Nephron (organoid): ENCODE measurements at regions not wholly inside any gene's neighbourhood (a gene's known extent, or its start where the extent isn't known, plus 50 kb on each side); places are given as distances from the start of the nearest gene placed in this dataset.

Experiments used
- H3K27ac Mint-ChIP-seq, 3 experiments: 2 replicates each; pipeline ENCODE4 v1.8.0; 2020; ENCODE audit warnings: mixed read lengths in 3 of 3, mild to moderate bottlenecking in 2 of 3, moderate library complexity in 1 of 3
- H3K27me3 Mint-ChIP-seq: 2 replicates; pipeline ENCODE4 v1.8.0; 2021; ENCODE audit warnings: low read depth, mild to moderate bottlenecking, moderate library complexity, mixed read lengths
- H3K36me3 Mint-ChIP-seq: 2 replicates; pipeline ENCODE4 v1.8.0; 2020; ENCODE audit warnings: low read depth, mixed read lengths
- H3K4me1 Mint-ChIP-seq: 2 replicates; pipeline ENCODE4 v1.8.0; 2020; ENCODE audit warnings: mixed read lengths
- H3K4me3 Mint-ChIP-seq, 3 experiments: 2 replicates each; pipeline ENCODE4 v1.8.0; 2020; ENCODE audit warnings: mild to moderate bottlenecking in 3 of 3, mixed read lengths in 3 of 3, moderate library complexity in 2 of 3
- H3K9me3 Mint-ChIP-seq: 2 replicates; pipeline ENCODE4 v1.8.0; 2020; ENCODE audit warnings: mixed read lengths
- TF ChIP-seq, protein P1 (sequence below), 3 experiments: fragments of 200-600 bp; sonication (generic); IDR thresholded peaks; one replicate each; pipeline ENCODE4 v1.5.0; 2021; ENCODE audit warnings: antibody characterized with exemption in 3 of 3; ENCODE audit not compliant: unreplicated experiment in 3 of 3

- Mint-ChIP-seq H3K36me3 (no peaks in the 10 kb centered on the region), H3K4me1 (no peaks in the 10 kb centered on the region), H3K4me3 (no peak overlapping the region), H3K27me3 (peaks cover 4% of the 10 kb centered on the region), H3K9me3 (peaks cover 21% of the 10 kb centered on the region), H3K27ac (no peak overlapping the region)
- TF ChIP-seq, protein P1, sequence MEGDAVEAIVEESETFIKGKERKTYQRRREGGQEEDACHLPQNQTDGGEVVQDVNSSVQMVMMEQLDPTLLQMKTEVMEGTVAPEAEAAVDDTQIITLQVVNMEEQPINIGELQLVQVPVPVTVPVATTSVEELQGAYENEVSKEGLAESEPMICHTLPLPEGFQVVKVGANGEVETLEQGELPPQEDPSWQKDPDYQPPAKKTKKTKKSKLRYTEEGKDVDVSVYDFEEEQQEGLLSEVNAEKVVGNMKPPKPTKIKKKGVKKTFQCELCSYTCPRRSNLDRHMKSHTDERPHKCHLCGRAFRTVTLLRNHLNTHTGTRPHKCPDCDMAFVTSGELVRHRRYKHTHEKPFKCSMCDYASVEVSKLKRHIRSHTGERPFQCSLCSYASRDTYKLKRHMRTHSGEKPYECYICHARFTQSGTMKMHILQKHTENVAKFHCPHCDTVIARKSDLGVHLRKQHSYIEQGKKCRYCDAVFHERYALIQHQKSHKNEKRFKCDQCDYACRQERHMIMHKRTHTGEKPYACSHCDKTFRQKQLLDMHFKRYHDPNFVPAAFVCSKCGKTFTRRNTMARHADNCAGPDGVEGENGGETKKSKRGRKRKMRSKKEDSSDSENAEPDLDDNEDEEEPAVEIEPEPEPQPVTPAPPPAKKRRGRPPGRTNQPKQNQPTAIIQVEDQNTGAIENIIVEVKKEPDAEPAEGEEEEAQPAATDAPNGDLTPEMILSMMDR (IDR thresholded peaks at IDR 0.05; ENCODE audit: unreplicated experiment in 3 of 3): no peak
These were observed 162.0 kb upstream of the ECI2 start for GRCh38 chr6:4297348-4297747.

DNA sequence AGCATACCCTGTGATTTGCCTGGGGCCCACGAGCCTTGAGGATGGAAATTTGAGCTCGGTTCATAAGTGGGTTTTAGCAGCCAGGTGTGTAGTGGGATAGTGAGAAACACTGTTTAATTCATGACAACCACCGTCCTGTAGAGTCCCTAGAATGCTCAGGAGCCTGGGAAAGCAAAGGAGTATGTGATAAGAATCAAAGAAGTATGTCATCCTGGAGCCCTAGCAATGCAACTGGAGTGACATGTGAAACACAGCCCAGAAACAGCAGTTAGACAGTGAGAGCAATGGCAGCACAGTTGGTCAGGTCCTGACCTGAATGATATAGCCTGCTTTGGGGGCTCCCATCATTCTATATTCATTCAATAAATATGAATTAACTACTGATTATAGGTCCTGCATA is 161.2 kb upstream of the ECI2 start:
- Mint-ChIP-seq H3K27me3 (peaks cover 4% of the 10 kb centered on the region), H3K36me3 (no peaks in the 10 kb centered on the region), H3K4me1 (no peaks in the 10 kb centered on the region), H3K4me3 (no peak overlapping the region), H3K9me3 (peaks cover 21% of the 10 kb centered on the region), H3K27ac (no peak overlapping the region)
- TF ChIP-seq, protein P1 (IDR thresholded peaks at IDR 0.05; ENCODE audit: unreplicated experiment in 3 of 3): no peak

DNA sequence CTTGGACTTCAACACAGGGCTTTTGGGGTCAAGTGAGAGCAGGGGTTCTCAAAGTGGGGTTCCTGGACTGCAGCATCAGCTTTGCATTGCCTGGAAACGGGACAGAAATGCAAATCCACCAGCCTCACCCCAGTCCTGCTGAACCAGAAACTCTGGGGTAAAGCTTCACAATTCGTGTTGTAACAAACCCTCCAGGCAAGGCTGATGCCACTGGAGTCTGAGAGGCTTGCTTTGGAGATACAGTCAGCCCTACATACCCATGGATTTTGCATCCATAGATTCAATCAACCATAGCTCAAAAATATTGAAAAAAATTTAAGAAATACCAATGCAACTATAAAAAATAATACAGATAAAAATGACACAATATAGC is 160.4 kb upstream of the ECI2 start:
- Mint-ChIP-seq H3K9me3 (peaks cover 21% of the 10 kb centered on the region), H3K27ac (no peak overlapping the region), H3K27me3 (peaks cover 4% of the 10 kb centered on the region), H3K36me3 (no peaks in the 10 kb centered on the region), H3K4me1 (no peaks in the 10 kb centered on the region), H3K4me3 (no peak overlapping the region)
- TF ChIP-seq, protein P1 (IDR thresholded peaks at IDR 0.05; ENCODE audit: unreplicated experiment in 3 of 3): no peak

GRCh38 chr6:4295058-4295782 is 159.8 kb upstream of the ECI2 start:
- peaks cover 4% of the 10 kb centered on the region for H3K27me3 Mint-ChIP-seq
- no peaks in the 10 kb centered on the region for H3K4me1 Mint-ChIP-seq
- TF ChIP-seq, protein P1 (IDR thresholded peaks at IDR 0.05; ENCODE audit: unreplicated experiment in 3 of 3): no peak
- no peak overlapping the region for H3K27ac Mint-ChIP-seq
- no peak overlapping the region for H3K4me3 Mint-ChIP-seq
- H3K36me3 Mint-ChIP-seq: no peaks in the 10 kb centered on the region
- H3K9me3 Mint-ChIP-seq: peaks cover 20% of the 10 kb centered on the region

- TF ChIP-seq, protein P1 (IDR thresholded peaks at IDR 0.05; ENCODE audit: unreplicated experiment in 3 of 3): no peak
- peaks cover 4% of the 10 kb centered on the region for H3K27me3 Mint-ChIP-seq
- H3K27ac Mint-ChIP-seq: no peak overlapping the region
- H3K4me3 Mint-ChIP-seq: no peak overlapping the region
- no peaks in the 10 kb centered on the region for H3K4me1 Mint-ChIP-seq
- H3K9me3 Mint-ChIP-seq: peaks cover 15% of the 10 kb centered on the region
- H3K36me3 Mint-ChIP-seq: no peaks in the 10 kb centered on the region
These were observed 159.3 kb upstream of the ECI2 start for GRCh38 chr6:4294636-4295035.
